Skeletal muscle satellite cell (primary cell): ENCODE measurements at regions not wholly inside any gene's neighbourhood (a gene's known extent, or its start where the extent isn't known, plus 50 kb on each side); places are given as distances from the start of the nearest gene placed in this dataset.

ENCODE experiments used
- H3K27me3 ChIP-seq: 2 replicates; pipeline ENCODE4 v1.7.0; 2013; ENCODE audit warnings: low read length; ENCODE audit not compliant: control insufficient read depth, insufficient read depth
- H3K36me3 ChIP-seq: 2 replicates; pipeline ENCODE4 v1.7.0; 2013; ENCODE audit warnings: mild to moderate bottlenecking, control low read depth, low read length; ENCODE audit not compliant: insufficient read depth
- H3K4me1 ChIP-seq: 2 replicates; pipeline ENCODE4 v1.7.0; 2013; ENCODE audit warnings: low read length; ENCODE audit not compliant: control insufficient read depth, insufficient read depth
- H3K4me2 ChIP-seq: 2 replicates; pipeline ENCODE4 v1.7.0; 2013; ENCODE audit warnings: mild to moderate bottlenecking, low read length
- H3K4me3 ChIP-seq: 2 replicates; pipeline ENCODE4 v1.7.0; 2013; ENCODE audit warnings: low read length
- H3K9ac ChIP-seq: 2 replicates; pipeline ENCODE4 v1.7.0; 2013; ENCODE audit warnings: mild to moderate bottlenecking, low read depth, low read length, moderate library complexity
- H3K9me3 ChIP-seq: replicated peaks from 2 replicates; pipeline ENCODE4 v1.7.0; 2013; ENCODE audit warnings: mild to moderate bottlenecking, control low read depth, low read length

GRCh38 chr6:222468-222867 lies 69.8 kb upstream of the DUSP22 start:
- no peaks in the 10 kb centered on the region for H3K27me3 ChIP-seq
- no peaks in the 10 kb centered on the region for H3K36me3 ChIP-seq
- H3K4me1 ChIP-seq = peaks cover 32% of the 10 kb centered on the region
- peak overlapping the region; percentile 7 for H3K9ac ChIP-seq
- H3K9me3 ChIP-seq = no peaks in the 10 kb centered on the region
- H3K4me2 ChIP-seq = peak overlapping the region; percentile 54
- no peak overlapping the region for H3K4me3 ChIP-seq

GRCh38 chr6:223136-223535 lies 69.2 kb upstream of the DUSP22 start:
- Histone ChIP-seq H3K36me3 (no peaks in the 10 kb centered on the region), H3K4me3 (no peak overlapping the region), H3K4me2 (no peak overlapping the region), H3K9me3 (no peaks in the 10 kb centered on the region), H3K4me1 (peaks cover 32% of the 10 kb centered on the region), H3K9ac (no peak overlapping the region), H3K27me3 (peaks cover 3% of the 10 kb centered on the region)

GRCh38 chr6:223763-224162 lies 68.5 kb upstream of the DUSP22 start:
- Histone ChIP-seq H3K4me3 (no peak overlapping the region), H3K4me1 (peaks cover 32% of the 10 kb centered on the region), H3K9me3 (no peaks in the 10 kb centered on the region), H3K9ac (no peak overlapping the region), H3K27me3 (peaks cover 4% of the 10 kb centered on the region), H3K36me3 (no peaks in the 10 kb centered on the region), H3K4me2 (no peak overlapping the region)

- Histone ChIP-seq H3K4me1 (peaks cover 32% of the 10 kb centered on the region), H3K4me3 (no peak overlapping the region), H3K9me3 (no peaks in the 10 kb centered on the region), H3K27me3 (peaks cover 4% of the 10 kb centered on the region), H3K4me2 (no peak overlapping the region), H3K9ac (no peak overlapping the region), H3K36me3 (no peaks in the 10 kb centered on the region)
These were observed 67.9 kb upstream of the DUSP22 start for GRCh38 chr6:224350-224749.

GRCh38 chr6:225121-225721 lies 67.1 kb upstream of the DUSP22 start:
- peaks cover 29% of the 10 kb centered on the region for H3K4me1 ChIP-seq
- H3K36me3 ChIP-seq = no peaks in the 10 kb centered on the region
- H3K27me3 ChIP-seq = peaks cover 4% of the 10 kb centered on the region
- no peak overlapping the region for H3K4me2 ChIP-seq
- H3K9me3 ChIP-seq = no peaks in the 10 kb centered on the region
- H3K4me3 ChIP-seq = no peak overlapping the region
- H3K9ac ChIP-seq = no peak overlapping the region

- Histone ChIP-seq H3K9ac (no peak overlapping the region), H3K4me2 (no peak overlapping the region), H3K27me3 (peaks cover 4% of the 10 kb centered on the region), H3K36me3 (no peaks in the 10 kb centered on the region), H3K9me3 (no peaks in the 10 kb centered on the region), H3K4me1 (peaks cover 22% of the 10 kb centered on the region), H3K4me3 (no peak overlapping the region)
These were observed 66.4 kb upstream of the DUSP22 start for GRCh38 chr6:225907-226306.

- H3K4me1 ChIP-seq = peaks cover 15% of the 10 kb centered on the region
- H3K36me3 ChIP-seq = no peaks in the 10 kb centered on the region
- H3K27me3 ChIP-seq = peaks cover 4% of the 10 kb centered on the region
- H3K4me3 ChIP-seq = no peak overlapping the region
- no peaks in the 10 kb centered on the region for H3K9me3 ChIP-seq
- H3K4me2 ChIP-seq = no peak overlapping the region
- H3K9ac ChIP-seq = no peak overlapping the region
These were observed 65.7 kb upstream of the DUSP22 start for GRCh38 chr6:226516-227073.

GRCh38 chr6:227074-227782 lies 65.1 kb upstream of the DUSP22 start:
- Histone ChIP-seq H3K4me3 (no peak overlapping the region), H3K4me1 (peaks cover 10% of the 10 kb centered on the region), H3K36me3 (no peaks in the 10 kb centered on the region), H3K9me3 (no peaks in the 10 kb centered on the region), H3K9ac (no peak overlapping the region), H3K27me3 (peaks cover 4% of the 10 kb centered on the region), H3K4me2 (no peak overlapping the region)

- H3K4me3 ChIP-seq = no peak overlapping the region
- H3K36me3 ChIP-seq = no peaks in the 10 kb centered on the region
- H3K4me1 ChIP-seq = peaks cover 5% of the 10 kb centered on the region
- H3K27me3 ChIP-seq = peaks cover 4% of the 10 kb centered on the region
- no peak overlapping the region for H3K9ac ChIP-seq
- no peak overlapping the region for H3K4me2 ChIP-seq
- no peaks in the 10 kb centered on the region for H3K9me3 ChIP-seq
These were observed 64.4 kb upstream of the DUSP22 start for GRCh38 chr6:227812-228338.

GRCh38 chr6:228881-229651 lies 63.2 kb upstream of the DUSP22 start:
- no peak overlapping the region for H3K4me2 ChIP-seq
- no peaks in the 10 kb centered on the region for H3K36me3 ChIP-seq
- H3K9me3 ChIP-seq = no peaks in the 10 kb centered on the region
- H3K4me3 ChIP-seq = no peak overlapping the region
- no peak overlapping the region for H3K9ac ChIP-seq
- H3K27me3 ChIP-seq = peaks cover 4% of the 10 kb centered on the region
- H3K4me1 ChIP-seq = peaks cover 3% of the 10 kb centered on the region

- no peak overlapping the region for H3K4me3 ChIP-seq
- peaks cover 4% of the 10 kb centered on the region for H3K27me3 ChIP-seq
- H3K4me2 ChIP-seq = no peak overlapping the region
- no peak overlapping the region for H3K9ac ChIP-seq
- no peaks in the 10 kb centered on the region for H3K36me3 ChIP-seq
- no peaks in the 10 kb centered on the region for H3K4me1 ChIP-seq
- no peaks in the 10 kb centered on the region for H3K9me3 ChIP-seq
These were observed 60.5 kb upstream of the DUSP22 start for GRCh38 chr6:231779-232178.
